ENCODE measurements at regions not wholly inside any gene's neighbourhood (a gene's known extent, or its start where the extent isn't known, plus 50 kb on each side); places are given as distances from the start of the nearest gene placed in this dataset.
"Not testable (repeated sequence)": the region's sequence is repeated elsewhere in the genome, so short reads cannot be mapped to it uniquely, and the experiment has no call there.

GRCh38 chr2:87575138-87575537 is 172.7 kb upstream of the PLGLB2 start:
- not testable (repeated sequence) for TF ChIP-seq HNRNPUL1 (IDR thresholded peaks at IDR 0.05; ENCODE audit: low read depth, low read length); LRRFIP1 (CRISPR knock-in tag; conservative IDR thresholded peaks at IDR 0.05); CTCF (CRISPR knock-in tag; IDR thresholded peaks at IDR 0.05); TCF7 (IDR thresholded peaks at IDR 0.05; ENCODE audit: low read depth); ELK4 (CRISPR knock-in tag; IDR thresholded peaks at IDR 0.05; ENCODE audit: borderline replicate concordance); NBN (conservative IDR thresholded peaks at IDR 0.05); MXD1 (CRISPR knock-in tag; IDR thresholded peaks at IDR 0.05); HNRNPL (IDR thresholded peaks at IDR 0.05; ENCODE audit: low read depth, low read length); TSC22D2 (CRISPR knock-in tag; IDR thresholded peaks at IDR 0.05; ENCODE audit: borderline replicate concordance); PHF8 (CRISPR knock-in tag; IDR thresholded peaks at IDR 0.05); ZNF431 (CRISPR knock-in tag; IDR thresholded peaks at IDR 0.05; ENCODE audit: borderline replicate concordance, low read depth)
